ENCODE measurements at regions not wholly inside any gene's neighbourhood (a gene's known extent, or its start where the extent isn't known, plus 50 kb on each side); places are given as distances from the start of the nearest gene placed in this dataset.

DNA sequence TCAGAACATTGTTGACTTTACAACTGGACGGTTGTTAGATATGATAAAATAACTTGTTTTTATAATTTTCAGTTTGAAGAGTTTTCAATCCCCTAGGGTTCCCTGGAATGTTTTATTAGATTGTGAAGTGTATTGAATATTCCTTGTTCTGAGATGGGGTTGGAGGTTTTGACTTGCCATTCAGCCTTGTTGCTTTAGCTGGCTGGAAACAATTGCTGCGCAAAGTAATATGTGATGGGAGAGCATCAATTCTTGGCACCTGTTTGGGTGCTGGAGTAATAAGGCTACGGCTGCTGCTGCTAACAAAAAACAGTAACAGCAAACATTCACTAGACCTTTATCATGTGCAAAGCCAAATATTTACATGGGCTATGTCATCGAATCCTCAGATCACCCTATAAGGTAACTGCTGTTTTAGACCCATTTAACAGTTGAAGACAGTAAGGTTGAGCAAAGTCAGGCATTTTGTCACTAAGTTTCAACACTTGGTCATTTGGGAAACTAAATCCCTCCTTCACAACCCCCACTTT is 241.0 kb upstream of the TBX3 start:
- Histone ChIP-seq H3K36me3 (ENCODE audit: insufficient read depth, low read length) (no peaks in the 10 kb centered on the region), H3K27ac (ENCODE audit: low read length) (no peak overlapping the region), H3K4me3 (ENCODE audit: low read length) (no peak overlapping the region), H3K4me2 (ENCODE audit: low read length) (no peak overlapping the region), H3K9ac (ENCODE audit: low read length) (no peak overlapping the region), H2AFZ (ENCODE audit: low read depth, low read length) (no peak overlapping the region), H3F3A (ENCODE audit: insufficient read depth, low read length, poor library complexity, severe bottlenecking) (no peaks in the 10 kb centered on the region), H3K9me2 (ENCODE audit: insufficient read depth, low read length) (no peaks in the 10 kb centered on the region), H3K79me2 (replicated peaks; ENCODE audit: insufficient read depth, low read length) (no peaks in the 10 kb centered on the region), H3K27me3 (ENCODE audit: insufficient read depth, low read depth, low read length) (no peaks in the 10 kb centered on the region), H3K9me3 (ENCODE audit: low read length) (no peaks in the 10 kb centered on the region), H4K20me1 (ENCODE audit: insufficient read depth) (no peaks in the 10 kb centered on the region)
- TF ChIP-seq SMC3 (conservative IDR thresholded peaks at IDR 0.05; ENCODE audit: poor library complexity), result no peak
- TF ChIP-seq, protein P1, sequence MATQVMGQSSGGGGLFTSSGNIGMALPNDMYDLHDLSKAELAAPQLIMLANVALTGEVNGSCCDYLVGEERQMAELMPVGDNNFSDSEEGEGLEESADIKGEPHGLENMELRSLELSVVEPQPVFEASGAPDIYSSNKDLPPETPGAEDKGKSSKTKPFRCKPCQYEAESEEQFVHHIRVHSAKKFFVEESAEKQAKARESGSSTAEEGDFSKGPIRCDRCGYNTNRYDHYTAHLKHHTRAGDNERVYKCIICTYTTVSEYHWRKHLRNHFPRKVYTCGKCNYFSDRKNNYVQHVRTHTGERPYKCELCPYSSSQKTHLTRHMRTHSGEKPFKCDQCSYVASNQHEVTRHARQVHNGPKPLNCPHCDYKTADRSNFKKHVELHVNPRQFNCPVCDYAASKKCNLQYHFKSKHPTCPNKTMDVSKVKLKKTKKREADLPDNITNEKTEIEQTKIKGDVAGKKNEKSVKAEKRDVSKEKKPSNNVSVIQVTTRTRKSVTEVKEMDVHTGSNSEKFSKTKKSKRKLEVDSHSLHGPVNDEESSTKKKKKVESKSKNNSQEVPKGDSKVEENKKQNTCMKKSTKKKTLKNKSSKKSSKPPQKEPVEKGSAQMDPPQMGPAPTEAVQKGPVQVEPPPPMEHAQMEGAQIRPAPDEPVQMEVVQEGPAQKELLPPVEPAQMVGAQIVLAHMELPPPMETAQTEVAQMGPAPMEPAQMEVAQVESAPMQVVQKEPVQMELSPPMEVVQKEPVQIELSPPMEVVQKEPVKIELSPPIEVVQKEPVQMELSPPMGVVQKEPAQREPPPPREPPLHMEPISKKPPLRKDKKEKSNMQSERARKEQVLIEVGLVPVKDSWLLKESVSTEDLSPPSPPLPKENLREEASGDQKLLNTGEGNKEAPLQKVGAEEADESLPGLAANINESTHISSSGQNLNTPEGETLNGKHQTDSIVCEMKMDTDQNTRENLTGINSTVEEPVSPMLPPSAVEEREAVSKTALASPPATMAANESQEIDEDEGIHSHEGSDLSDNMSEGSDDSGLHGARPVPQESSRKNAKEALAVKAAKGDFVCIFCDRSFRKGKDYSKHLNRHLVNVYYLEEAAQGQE (IDR thresholded peaks at IDR 0.05; ENCODE audit: borderline replicate concordance), result no peak
- no peak for TF ChIP-seq POLR2AphosphoS5 (IDR thresholded peaks at IDR 0.05)
- no peak for TF ChIP-seq EZH2 (IDR thresholded peaks at IDR 0.05; ENCODE audit: borderline replicate concordance, insufficient read depth, low read length, poor library complexity, severe bottlenecking)
- no peak for TF ChIP-seq RAD21 (conservative IDR thresholded peaks at IDR 0.05)
- TF ChIP-seq TAF1 (IDR thresholded peaks at IDR 0.05; ENCODE audit: low read depth), result no peak
- TF ChIP-seq MXI1 (conservative IDR thresholded peaks at IDR 0.05; ENCODE audit: poor library complexity, severe bottlenecking), result no peak
- TF ChIP-seq EP300 (conservative IDR thresholded peaks at IDR 0.05; ENCODE audit: poor library complexity, severe bottlenecking), result no peak
- TF ChIP-seq, protein P2, sequence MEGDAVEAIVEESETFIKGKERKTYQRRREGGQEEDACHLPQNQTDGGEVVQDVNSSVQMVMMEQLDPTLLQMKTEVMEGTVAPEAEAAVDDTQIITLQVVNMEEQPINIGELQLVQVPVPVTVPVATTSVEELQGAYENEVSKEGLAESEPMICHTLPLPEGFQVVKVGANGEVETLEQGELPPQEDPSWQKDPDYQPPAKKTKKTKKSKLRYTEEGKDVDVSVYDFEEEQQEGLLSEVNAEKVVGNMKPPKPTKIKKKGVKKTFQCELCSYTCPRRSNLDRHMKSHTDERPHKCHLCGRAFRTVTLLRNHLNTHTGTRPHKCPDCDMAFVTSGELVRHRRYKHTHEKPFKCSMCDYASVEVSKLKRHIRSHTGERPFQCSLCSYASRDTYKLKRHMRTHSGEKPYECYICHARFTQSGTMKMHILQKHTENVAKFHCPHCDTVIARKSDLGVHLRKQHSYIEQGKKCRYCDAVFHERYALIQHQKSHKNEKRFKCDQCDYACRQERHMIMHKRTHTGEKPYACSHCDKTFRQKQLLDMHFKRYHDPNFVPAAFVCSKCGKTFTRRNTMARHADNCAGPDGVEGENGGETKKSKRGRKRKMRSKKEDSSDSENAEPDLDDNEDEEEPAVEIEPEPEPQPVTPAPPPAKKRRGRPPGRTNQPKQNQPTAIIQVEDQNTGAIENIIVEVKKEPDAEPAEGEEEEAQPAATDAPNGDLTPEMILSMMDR (IDR thresholded peaks at IDR 0.05; ENCODE audit: poor library complexity, severe bottlenecking), result no peak

DNA sequence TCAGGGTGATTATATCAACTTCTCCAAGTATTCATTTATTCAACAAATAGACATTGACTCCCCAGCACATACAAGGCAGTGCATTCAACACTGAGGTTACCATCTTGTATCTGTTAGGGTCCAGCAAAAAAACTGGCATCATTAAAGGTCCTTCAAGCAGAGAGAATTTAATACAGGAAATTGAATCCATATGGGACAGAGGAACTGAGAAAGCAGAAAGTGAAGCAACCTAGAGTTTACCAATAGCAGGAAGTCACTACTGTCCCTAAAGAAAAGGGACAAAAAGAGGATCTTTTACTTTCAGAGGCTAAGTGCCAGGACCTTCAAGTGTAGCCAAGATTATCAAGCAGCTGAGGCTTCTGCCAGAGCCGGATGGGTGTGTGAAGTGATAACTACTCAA is 237.8 kb upstream of the TBX3 start:
- Histone ChIP-seq H3K27me3 (ENCODE audit: insufficient read depth, low read depth, low read length) (no peaks in the 10 kb centered on the region), H3K27ac (ENCODE audit: low read length) (no peak overlapping the region), H3K9me3 (ENCODE audit: low read length) (no peaks in the 10 kb centered on the region), H3K9me2 (ENCODE audit: insufficient read depth, low read length) (no peaks in the 10 kb centered on the region), H3F3A (ENCODE audit: insufficient read depth, low read length, poor library complexity, severe bottlenecking) (no peaks in the 10 kb centered on the region), H2AFZ (ENCODE audit: low read depth, low read length) (no peak overlapping the region), H3K79me2 (replicated peaks; ENCODE audit: insufficient read depth, low read length) (no peaks in the 10 kb centered on the region), H3K4me2 (ENCODE audit: low read length) (no peak overlapping the region), H3K9ac (ENCODE audit: low read length) (no peak overlapping the region), H3K4me3 (ENCODE audit: low read length) (no peak overlapping the region), H4K20me1 (ENCODE audit: insufficient read depth) (no peaks in the 10 kb centered on the region), H3K36me3 (ENCODE audit: insufficient read depth, low read length) (no peaks in the 10 kb centered on the region)
- TF ChIP-seq, protein P2 (IDR thresholded peaks at IDR 0.05; ENCODE audit: poor library complexity, severe bottlenecking), result no peak
